HG03354 (cell line): ENCODE measurements at regions not wholly inside any gene's neighbourhood (a gene's known extent, or its start where the extent isn't known, plus 50 kb on each side); places are given as distances from the start of the nearest gene placed in this dataset.
"Not testable (repeated sequence)": the region's sequence is repeated elsewhere in the genome, so short reads cannot be mapped to it uniquely, and the experiment has no call there.

ENCODE experiments used
- ATAC-seq: cut with Tn5 transposase; IDR thresholded peaks from one replicate; pipeline ENCODE4 v1.9.1; 2021; ENCODE audit warnings: mild to moderate bottlenecking; ENCODE audit not compliant: unreplicated experiment, poor library complexity, severe bottlenecking

- no peak for ATAC-seq
These were observed 1842.9 kb upstream of the C9orf72 start for GRCh38 chr9:29416204-29416603.

- no peak for ATAC-seq
These were observed 1849.2 kb upstream of the C9orf72 start for GRCh38 chr9:29422438-29422837.

GRCh38 chr9:29432191-29432590 lies 1858.9 kb upstream of the C9orf72 start:
- no peak for ATAC-seq

- ATAC-seq: not testable (repeated sequence)
These were observed 1859.4 kb upstream of the C9orf72 start for GRCh38 chr9:29432656-29433055.

GRCh38 chr9:29435368-29435767 lies 1862.1 kb upstream of the C9orf72 start:
- ATAC-seq: no peak

GRCh38 chr9:29437526-29437925 lies 1864.2 kb upstream of the C9orf72 start:
- no peak for ATAC-seq

- ATAC-seq: no peak
These were observed 1866.7 kb upstream of the C9orf72 start for GRCh38 chr9:29439961-29440360.

- ATAC-seq: no peak
These were observed 1867.2 kb upstream of the C9orf72 start for GRCh38 chr9:29440449-29440848.

- no peak for ATAC-seq
These were observed 1872.5 kb upstream of the C9orf72 start for GRCh38 chr9:29445751-29446150.

GRCh38 chr9:29449306-29449705 lies 1876.0 kb upstream of the C9orf72 start:
- ATAC-seq: no peak

- ATAC-seq: not testable (repeated sequence)
These were observed 1877.1 kb upstream of the C9orf72 start for GRCh38 chr9:29450343-29450875.

GRCh38 chr9:29456940-29457339 lies 1883.7 kb upstream of the C9orf72 start:
- no peak for ATAC-seq

- ATAC-seq: no peak
These were observed 1902.2 kb upstream of the C9orf72 start for GRCh38 chr9:29475471-29475870.

GRCh38 chr9:29511680-29512079 lies 1938.4 kb upstream of the C9orf72 start:
- ATAC-seq: no peak

- no peak for ATAC-seq
These were observed 1941.1 kb upstream of the C9orf72 start for GRCh38 chr9:29514336-29514735.

- no peak for ATAC-seq
These were observed 1941.6 kb upstream of the C9orf72 start for GRCh38 chr9:29514862-29515261.

- no peak for ATAC-seq
These were observed 1975.2 kb upstream of the C9orf72 start for GRCh38 chr9:29548436-29548835.

GRCh38 chr9:29555502-29555901 lies 1982.2 kb upstream of the C9orf72 start:
- no peak for ATAC-seq

- no peak for ATAC-seq
These were observed 1983.0 kb upstream of the C9orf72 start for GRCh38 chr9:29556317-29556716.

GRCh38 chr9:29556746-29557145 lies 1983.5 kb upstream of the C9orf72 start:
- ATAC-seq: no peak

GRCh38 chr9:29564564-29564963 lies 1991.3 kb upstream of the C9orf72 start:
- no peak for ATAC-seq

- ATAC-seq: no peak
These were observed 2001.9 kb upstream of the C9orf72 start for GRCh38 chr9:29575219-29575618.
